Epithelial cell of proximal tubule (primary cell): ENCODE measurements at regions not wholly inside any gene's neighbourhood (a gene's known extent, or its start where the extent isn't known, plus 50 kb on each side); places are given as distances from the start of the nearest gene placed in this dataset.

Source experiments
- DNase-seq: peaks from one replicate; pipeline ENCODE4 v3.0.0-alpha.2; 2011; ENCODE audit warnings: low read depth
- H3K4me3 ChIP-seq: 2 replicates; pipeline ENCODE4 v1.5.1; 2011; ENCODE audit warnings: low read depth, mild to moderate bottlenecking, low read length
- CTCF ChIP-seq: conservative IDR thresholded peaks from 2 replicates; pipeline ENCODE4 v1.5.1; 2012; ENCODE audit warnings: low read depth, mild to moderate bottlenecking, low read length

DNA sequence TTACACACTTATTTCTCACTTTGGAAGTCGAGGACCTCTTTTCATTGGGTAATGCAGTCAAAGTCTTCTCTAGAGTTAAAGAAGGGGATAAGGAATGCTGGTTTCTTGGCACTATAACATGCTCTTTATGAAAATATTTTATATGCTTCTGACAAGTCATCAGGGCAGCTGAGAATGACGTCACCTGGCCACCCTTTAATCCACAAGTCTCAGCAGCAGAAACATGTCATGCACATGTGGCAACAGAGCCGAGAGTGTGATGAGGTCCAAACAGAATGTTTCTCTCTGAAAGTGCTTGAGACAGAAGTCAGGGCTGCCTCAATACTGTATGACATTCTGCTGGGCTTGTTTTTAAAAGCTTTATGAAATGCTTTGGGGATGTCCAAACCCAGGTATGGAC, 63.5 kb upstream of the C10orf90 start:
- no peak for DNase-seq
- H3K4me3 ChIP-seq = no peak overlapping the region
- no peak for TF ChIP-seq CTCF

DNA sequence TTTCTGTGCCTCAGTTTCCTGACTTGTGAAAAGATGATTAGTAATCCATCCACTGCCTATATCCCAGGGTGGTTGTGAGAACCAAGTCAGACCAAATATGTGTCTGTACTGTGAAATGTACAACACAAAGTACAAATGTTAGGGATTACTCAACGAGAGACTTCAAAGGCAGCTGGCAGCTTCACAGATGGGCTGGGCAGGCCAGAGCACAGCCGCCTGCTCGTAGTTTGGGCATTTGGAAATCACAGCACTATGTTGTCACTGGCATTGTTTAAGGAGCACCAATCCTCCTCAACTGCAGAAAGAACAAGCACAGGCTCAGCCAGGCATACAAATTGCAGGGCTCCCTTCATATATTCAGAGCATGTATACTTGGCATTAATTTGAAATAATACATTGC, 64.5 kb upstream of the C10orf90 start:
- DNase-seq = no peak
- TF ChIP-seq CTCF = no peak
- no peak overlapping the region for H3K4me3 ChIP-seq

DNA sequence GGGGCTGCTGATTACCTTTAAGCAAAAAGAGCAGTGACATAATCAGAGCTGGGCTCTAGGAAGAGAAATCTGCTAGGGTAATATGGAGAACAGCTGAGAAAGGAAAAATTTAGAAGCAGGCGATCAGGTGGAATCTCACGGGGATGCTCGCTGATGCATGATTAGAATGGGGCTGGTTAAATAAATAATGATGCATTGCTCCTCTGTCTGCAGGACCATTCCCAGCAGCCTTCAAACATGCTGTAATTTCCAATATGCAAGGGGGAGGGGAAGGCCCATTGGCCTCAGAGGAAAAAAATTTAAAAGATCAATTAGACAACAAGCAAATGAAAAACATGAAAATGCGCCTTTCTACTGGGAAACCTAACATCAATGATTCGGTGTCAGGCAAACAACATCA, 65.6 kb upstream of the C10orf90 start:
- no peak overlapping the region for H3K4me3 ChIP-seq
- no peak for TF ChIP-seq CTCF
- DNase-seq = no peak

DNA sequence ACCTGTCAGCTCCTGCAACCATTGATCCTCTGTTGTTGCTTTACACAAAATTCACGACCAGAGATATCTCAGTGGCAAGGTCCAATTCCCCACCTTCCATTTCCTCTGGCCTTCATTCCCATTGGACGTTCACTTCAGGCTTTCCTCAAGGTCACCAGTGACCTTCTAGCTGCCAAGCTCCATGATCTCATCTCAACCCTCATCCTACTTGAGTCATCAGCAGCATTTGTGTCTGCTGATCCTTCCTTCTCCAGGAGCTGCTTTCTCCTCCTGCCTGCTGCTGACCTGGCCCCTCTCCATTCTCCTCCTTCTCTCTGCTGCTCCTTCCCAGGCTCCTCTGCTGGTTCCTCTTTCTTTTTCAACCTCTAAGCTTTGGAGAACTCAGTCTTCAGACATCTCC, 66.2 kb upstream of the C10orf90 start:
- TF ChIP-seq CTCF = no peak
- DNase-seq = no peak
- H3K4me3 ChIP-seq = no peak overlapping the region

DNA sequence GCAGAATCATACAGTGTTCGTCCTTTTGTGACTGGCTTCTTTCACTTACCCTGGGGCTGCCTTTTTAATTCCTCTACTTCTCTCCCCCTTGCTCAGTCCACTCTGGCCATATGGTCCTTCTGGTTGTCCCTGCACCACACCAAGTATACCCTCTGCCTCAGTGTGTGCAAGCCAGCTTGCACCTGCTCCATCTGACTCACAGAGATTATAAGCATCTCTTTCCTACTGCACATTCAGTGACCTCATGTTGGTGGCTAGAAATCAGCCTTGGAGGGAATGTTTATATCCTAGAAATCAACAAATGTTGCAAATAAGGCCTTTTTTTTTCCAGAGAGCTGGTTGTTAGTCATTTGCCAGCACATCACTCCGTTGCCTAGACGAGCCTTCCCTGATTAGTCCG, 67.5 kb upstream of the C10orf90 start:
- no peak overlapping the region for H3K4me3 ChIP-seq
- DNase-seq = no peak
- no peak for TF ChIP-seq CTCF

DNA sequence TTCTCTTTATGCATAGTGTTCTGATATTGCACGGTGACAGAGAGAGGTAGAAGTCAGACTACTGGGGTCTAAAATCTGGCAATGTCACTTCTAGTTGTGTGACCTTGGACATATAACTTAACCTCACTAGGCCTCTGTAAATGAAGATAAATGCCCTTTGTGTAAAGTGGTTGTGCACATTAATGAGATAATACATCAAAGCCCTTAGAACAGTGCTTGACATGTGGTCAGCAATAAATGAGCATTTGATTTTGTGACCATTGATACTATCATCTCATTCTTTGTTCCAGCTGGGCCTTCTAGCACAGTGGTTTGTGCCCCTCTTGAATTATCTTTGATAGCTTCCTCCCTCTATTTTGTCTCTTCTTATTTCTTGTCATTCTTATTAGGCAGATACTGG, 74.1 kb upstream of the C10orf90 start:
- TF ChIP-seq CTCF = no peak
- DNase-seq = no peak
- H3K4me3 ChIP-seq = no peak overlapping the region

GRCh38 chr10:126749015-126749655, 78.6 kb upstream of the C10orf90 start:
- peak; percentile 22 for DNase-seq
- no peak overlapping the region for H3K4me3 ChIP-seq
- peak; percentile 90 for TF ChIP-seq CTCF
